Heart left ventricle (tissue), 13 donors: ENCODE measurements at regions not wholly inside any gene's neighbourhood (a gene's known extent, or its start where the extent isn't known, plus 50 kb on each side); places are given as distances from the start of the nearest gene placed in this dataset.

ENCODE experiments used
- POLR2A ChIP-seq, 2 donors: fragments of 450-650 bp; IDR thresholded peaks; one replicate each; pipeline ENCODE4 v1.6.1; 2017; ENCODE audit warnings: antibody characterized with exemption in 2 of 2, mild to moderate bottlenecking in 2 of 2, moderate library complexity in 2 of 2
- TF ChIP-seq, protein P1 (sequence below), 12 donors: fragments of 200-600 bp; sonication (generic) in 4 of 12; IDR thresholded peaks; one replicate each; pipeline versions ENCODE4 v1.5.0 to v1.8.0; 2018 to 2022; ENCODE audit warnings: antibody characterized with exemption in 12 of 12, mild to moderate bottlenecking in 5 of 12
- donor health status: ischemic (EF 13 %, LVEDD 7.1; RV severe dilation, severe dysfunction).
- donor health status: DM: no; HTN: yes; CAD: no.
- donor health status: DM: no; HTN: no; CAD: no.
- donor health status: ischemic (EF 25% LVEDD 6.9; RV normal size, moderate dysfunction).
- donor health status: ischemic (EF 25% LVEDD 5.7; RV mildly dilated, moderate dysfunction).
- donor health status: ischemic (EF 35%, LVEDD 5.7; RV mildly dilated, moderate dysfunction).
- donor health status: nonischemic (EF 11% LVEDD 7.7; RV severe dilation, severe dysfunction).
- donor health status: DM: yes; HTN: yes; CAD: no.
- donor health status: PGD.
- donor health status: ischemic (EF 29% LVEDD 5.4; RV normal size, mild dysfunction).
- donor health status: nonischemic (EF 23%, LVEDD 6.1; RV moderate dilation, normal function).

DNA sequence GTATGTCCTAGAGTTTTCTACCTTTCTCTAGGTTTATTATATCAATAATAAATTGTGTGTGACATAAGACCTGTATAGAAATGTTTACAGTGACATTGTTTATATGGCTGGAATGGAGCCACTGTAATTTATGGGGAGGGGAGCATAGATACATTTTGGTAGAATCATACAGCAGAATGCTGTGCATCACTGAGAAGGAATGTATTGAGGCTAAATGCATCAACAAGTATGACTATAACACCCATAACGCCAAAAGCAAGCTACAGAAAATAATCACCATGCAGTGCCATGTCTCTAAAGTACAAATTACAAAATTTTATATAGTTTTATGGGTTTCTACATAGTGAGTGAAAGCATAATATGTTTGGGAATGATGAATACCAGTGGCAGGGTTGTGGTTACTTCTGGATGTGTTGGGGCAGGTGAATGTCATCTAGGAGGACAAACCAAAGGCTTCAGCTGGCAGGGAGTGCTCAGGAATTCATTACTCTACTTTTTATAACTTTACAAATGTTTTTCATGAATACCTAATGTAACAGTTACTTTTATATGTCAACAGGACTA is 226.0 kb upstream of the NETO1 start:
- TF ChIP-seq, protein P1, sequence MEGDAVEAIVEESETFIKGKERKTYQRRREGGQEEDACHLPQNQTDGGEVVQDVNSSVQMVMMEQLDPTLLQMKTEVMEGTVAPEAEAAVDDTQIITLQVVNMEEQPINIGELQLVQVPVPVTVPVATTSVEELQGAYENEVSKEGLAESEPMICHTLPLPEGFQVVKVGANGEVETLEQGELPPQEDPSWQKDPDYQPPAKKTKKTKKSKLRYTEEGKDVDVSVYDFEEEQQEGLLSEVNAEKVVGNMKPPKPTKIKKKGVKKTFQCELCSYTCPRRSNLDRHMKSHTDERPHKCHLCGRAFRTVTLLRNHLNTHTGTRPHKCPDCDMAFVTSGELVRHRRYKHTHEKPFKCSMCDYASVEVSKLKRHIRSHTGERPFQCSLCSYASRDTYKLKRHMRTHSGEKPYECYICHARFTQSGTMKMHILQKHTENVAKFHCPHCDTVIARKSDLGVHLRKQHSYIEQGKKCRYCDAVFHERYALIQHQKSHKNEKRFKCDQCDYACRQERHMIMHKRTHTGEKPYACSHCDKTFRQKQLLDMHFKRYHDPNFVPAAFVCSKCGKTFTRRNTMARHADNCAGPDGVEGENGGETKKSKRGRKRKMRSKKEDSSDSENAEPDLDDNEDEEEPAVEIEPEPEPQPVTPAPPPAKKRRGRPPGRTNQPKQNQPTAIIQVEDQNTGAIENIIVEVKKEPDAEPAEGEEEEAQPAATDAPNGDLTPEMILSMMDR (IDR thresholded peaks at IDR 0.05) = no peak
- TF ChIP-seq POLR2A (IDR thresholded peaks at IDR 0.05) = no peak
